ENCODE measurements at regions not wholly inside any gene's neighbourhood (a gene's known extent, or its start where the extent isn't known, plus 50 kb on each side); places are given as distances from the start of the nearest gene placed in this dataset.

- TF ChIP-seq, protein P1, sequence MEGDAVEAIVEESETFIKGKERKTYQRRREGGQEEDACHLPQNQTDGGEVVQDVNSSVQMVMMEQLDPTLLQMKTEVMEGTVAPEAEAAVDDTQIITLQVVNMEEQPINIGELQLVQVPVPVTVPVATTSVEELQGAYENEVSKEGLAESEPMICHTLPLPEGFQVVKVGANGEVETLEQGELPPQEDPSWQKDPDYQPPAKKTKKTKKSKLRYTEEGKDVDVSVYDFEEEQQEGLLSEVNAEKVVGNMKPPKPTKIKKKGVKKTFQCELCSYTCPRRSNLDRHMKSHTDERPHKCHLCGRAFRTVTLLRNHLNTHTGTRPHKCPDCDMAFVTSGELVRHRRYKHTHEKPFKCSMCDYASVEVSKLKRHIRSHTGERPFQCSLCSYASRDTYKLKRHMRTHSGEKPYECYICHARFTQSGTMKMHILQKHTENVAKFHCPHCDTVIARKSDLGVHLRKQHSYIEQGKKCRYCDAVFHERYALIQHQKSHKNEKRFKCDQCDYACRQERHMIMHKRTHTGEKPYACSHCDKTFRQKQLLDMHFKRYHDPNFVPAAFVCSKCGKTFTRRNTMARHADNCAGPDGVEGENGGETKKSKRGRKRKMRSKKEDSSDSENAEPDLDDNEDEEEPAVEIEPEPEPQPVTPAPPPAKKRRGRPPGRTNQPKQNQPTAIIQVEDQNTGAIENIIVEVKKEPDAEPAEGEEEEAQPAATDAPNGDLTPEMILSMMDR (conservative IDR thresholded peaks at IDR 0.05; ENCODE audit: low read depth, low read length): no peak
- no peak for TF ChIP-seq EZH2 (IDR thresholded peaks at IDR 0.05; ENCODE audit: borderline replicate concordance, low read depth, low read length, poor library complexity, severe bottlenecking)
Measured at GRCh38 chr2:83464444-83464843, 994.6 kb downstream of the SUCLG1 start.

All from A673 (cell line).